ENCODE measurements at regions not wholly inside any gene's neighbourhood (a gene's known extent, or its start where the extent isn't known, plus 50 kb on each side); places are given as distances from the start of the nearest gene placed in this dataset.

- TF ChIP-seq CTCF (IDR thresholded peaks at IDR 0.05 in 4 of 5, conservative IDR thresholded peaks at IDR 0.05 in 1 of 5) (no peak), POLR2A (IDR thresholded peaks at IDR 0.05) (no peak)
Measured at GRCh38 chrX:8313844-8314243, 142.8 kb upstream of the VCX2 start.
